HG02970 (cell line): ENCODE measurements at regions not wholly inside any gene's neighbourhood (a gene's known extent, or its start where the extent isn't known, plus 50 kb on each side); places are given as distances from the start of the nearest gene placed in this dataset.

ENCODE experiments used
- ATAC-seq: cut with Tn5 transposase; IDR thresholded peaks from one replicate; pipeline ENCODE4 v1.9.1; 2021; ENCODE audit warnings: mild to moderate bottlenecking, moderate library complexity, moderate number of reproducible peaks; ENCODE audit not compliant: unreplicated experiment, low FRiP score

DNA sequence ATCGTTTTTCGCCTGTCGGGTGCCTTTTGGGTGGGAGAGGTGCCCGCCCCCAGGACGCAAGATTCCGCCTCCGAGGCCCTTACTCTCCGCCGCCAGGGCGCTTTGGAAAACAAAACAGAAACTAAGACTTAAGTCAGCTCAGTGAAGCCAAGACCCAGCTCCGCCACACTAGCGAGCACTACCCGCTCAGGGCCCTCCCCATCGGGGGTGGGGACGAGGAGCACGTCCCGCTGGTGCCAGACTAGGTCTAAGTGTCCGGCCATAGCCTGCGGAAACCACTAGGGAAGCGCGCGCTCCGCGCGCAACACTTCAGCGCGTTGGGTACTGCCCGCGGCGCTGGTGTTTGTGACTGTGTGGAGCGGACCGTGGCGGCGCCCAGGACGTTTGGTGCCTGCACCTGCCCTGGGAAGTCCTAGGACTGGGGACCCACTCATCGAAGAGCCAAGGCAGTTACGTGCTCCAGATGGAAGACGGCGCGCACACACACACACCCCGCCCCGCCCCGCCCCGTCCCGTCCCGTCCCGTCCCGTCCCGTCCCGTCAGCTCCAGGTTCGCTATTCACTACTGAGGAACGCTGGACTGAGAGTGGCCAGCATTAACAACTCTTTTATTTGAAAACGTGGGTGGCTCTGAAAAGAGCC lies 57.6 kb upstream of the BOLA1 start:
- ATAC-seq: peak; percentile 29

DNA sequence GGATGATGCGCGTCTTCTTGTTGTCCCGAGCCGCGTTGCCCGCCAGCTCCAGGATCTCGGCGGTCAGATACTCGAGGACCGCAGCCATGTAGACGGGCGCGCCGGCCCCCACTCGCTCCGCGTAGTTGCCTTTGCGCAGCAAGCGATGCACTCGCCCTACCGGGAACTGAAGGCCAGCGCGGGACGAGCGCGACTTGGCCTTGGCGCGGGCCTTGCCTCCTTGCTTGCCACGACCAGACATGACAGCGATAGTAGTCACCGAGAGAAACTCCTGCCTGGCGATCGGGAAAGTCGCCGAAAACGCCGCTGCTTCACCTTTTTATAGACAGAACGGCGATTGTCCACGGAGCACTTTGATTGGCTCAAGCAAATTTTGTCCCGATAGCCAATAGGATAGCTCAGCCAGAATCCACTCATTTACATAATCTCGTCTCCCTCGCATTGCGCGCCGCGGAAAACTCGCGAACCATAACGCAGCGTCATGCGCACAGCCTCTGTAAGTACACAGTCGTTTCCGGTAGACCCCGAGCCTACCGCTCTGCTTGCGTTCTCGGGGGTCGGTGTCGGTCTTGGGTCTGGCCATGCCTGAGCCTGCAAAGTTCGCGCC lies 56.8 kb upstream of the BOLA1 start:
- peak; percentile 59 for ATAC-seq

- no peak for ATAC-seq
These were observed 55.8 kb upstream of the BOLA1 start for GRCh38 chr1:149843431-149844041.

GRCh38 chr1:149844101-149844500 lies 55.3 kb upstream of the BOLA1 start:
- ATAC-seq: no peak

GRCh38 chr1:149844650-149845255 lies 54.6 kb upstream of the BOLA1 start:
- ATAC-seq: no peak

DNA sequence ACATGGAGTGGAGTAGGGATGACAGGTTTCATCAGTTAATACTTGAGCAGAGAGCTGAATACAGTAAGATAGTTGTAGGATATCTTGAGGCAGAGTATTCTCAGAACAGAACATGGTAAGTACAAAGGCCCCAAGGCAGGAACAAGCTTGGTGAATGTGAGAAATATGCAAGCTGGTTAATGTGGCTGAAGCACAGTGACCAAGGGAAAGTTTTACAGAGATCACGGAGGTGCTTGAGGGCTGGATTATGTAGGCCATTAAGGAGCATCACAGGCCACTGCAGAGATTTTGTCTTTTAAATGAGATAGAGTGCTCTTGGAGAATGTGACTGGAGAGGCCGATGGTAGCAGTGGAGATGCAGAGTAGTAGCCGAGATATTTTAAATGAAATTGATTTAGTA lies 54.0 kb upstream of the BOLA1 start:
- ATAC-seq: no peak

DNA sequence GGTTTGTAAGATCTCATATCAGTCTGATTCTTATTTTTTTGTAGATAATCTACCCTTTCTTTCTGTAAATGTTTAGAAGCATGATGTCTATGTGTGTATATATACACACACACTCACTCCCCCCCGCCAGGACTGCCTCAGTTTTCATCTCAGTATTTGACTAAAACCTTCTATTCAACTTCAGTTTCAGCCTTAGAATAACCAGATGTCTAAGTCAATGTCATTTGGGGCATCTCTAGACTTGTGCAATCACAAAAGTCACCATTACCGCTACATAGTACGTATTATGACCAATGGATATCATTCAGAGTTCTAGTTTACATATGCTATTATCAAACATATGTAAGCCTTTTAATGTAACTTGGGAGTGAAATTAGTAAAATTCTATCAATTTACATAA lies 53.3 kb upstream of the BOLA1 start:
- ATAC-seq: no peak

GRCh38 chr1:149846593-149847466 lies 52.5 kb upstream of the BOLA1 start:
- ATAC-seq: no peak

GRCh38 chr1:149848340-149849110 lies 50.8 kb upstream of the BOLA1 start:
- ATAC-seq: no peak

GRCh38 chr1:149849111-149849946 lies 50.0 kb upstream of the BOLA1 start:
- ATAC-seq: no peak
